PC-3 (cell line): ENCODE measurements at regions not wholly inside any gene's neighbourhood (a gene's known extent, or its start where the extent isn't known, plus 50 kb on each side); places are given as distances from the start of the nearest gene placed in this dataset.

Experiments
- ATAC-seq: fragments of 200-7000 bp; cut with Tn5 transposase; 2 replicates; pipeline ENCODE4 v1.9.1; 2020; ENCODE audit warnings: mild to moderate bottlenecking, moderate library complexity
- BruUV-seq: library from RNA; stranded (reverse); fragments of 400-500 nt; replicated peaks from 2 replicates; lab custom pipeline; 2021; lab: Mats Ljungman, UMichigan
- CTCF ChIA-PET: fragments of 300-600 bp; sonication (Branson Sonifier 250); formaldehyde crosslinking; loops from one replicate; lab custom pipeline; 2022; ENCODE audit warnings: antibody characterized with exemption; lab: Charles Lee
- POLR2A ChIA-PET: fragments of 300-600 bp; sonication (Branson Sonifier 250); formaldehyde crosslinking; loops from one replicate; lab custom pipeline; 2022; ENCODE audit warnings: antibody characterized with exemption; ENCODE audit not compliant: unreplicated experiment; lab: Charles Lee
- DNase-seq: peaks from one replicate; pipeline ENCODE4 v3.0.0-alpha.2; 2015
- H2AFZ ChIP-seq: fragments of 300-600 bp; sonication (generic); 2 replicates; pipeline ENCODE4 v1.6.0; 2016; ENCODE audit warnings: antibody characterized with exemption, low read length
- H3F3A ChIP-seq: fragments of 300-600 bp; sonication (generic); one replicate; pipeline ENCODE4 v1.6.0; 2017; ENCODE audit warnings: antibody characterized with exemption, low read length, control low read depth, mild to moderate bottlenecking; ENCODE audit not compliant: unreplicated experiment
- H3K27ac ChIP-seq: fragments of 300-600 bp; sonication (generic); 2 replicates; pipeline ENCODE4 v1.5.1; 2016; ENCODE audit warnings: mild to moderate bottlenecking, low read length
- H3K27me3 ChIP-seq: fragments of 300-600 bp; sonication (generic); 2 replicates; pipeline ENCODE4 v1.6.1; 2016; ENCODE audit warnings: low read length, mixed read lengths
- H3K36me3 ChIP-seq: fragments of 300-600 bp; sonication (generic); 2 replicates; pipeline ENCODE4 v1.6.1; 2016; ENCODE audit warnings: low read depth, mixed run types, low read length, mixed read lengths
- H3K4me1 ChIP-seq: fragments of 300-600 bp; sonication (generic); 2 replicates; pipeline ENCODE4 v1.5.1; 2016; ENCODE audit warnings: low read length; ENCODE audit not compliant: insufficient read depth
- H3K4me2 ChIP-seq: fragments of 300-600 bp; sonication (generic); 2 replicates; pipeline ENCODE4 v1.6.0; 2016; ENCODE audit warnings: low read length
- H3K4me3 ChIP-seq: fragments of 300-600 bp; sonication (generic); 2 replicates; pipeline ENCODE4 v1.5.1; 2016; ENCODE audit warnings: mild to moderate bottlenecking, low read length, mixed read lengths
- H3K79me2 ChIP-seq: fragments of 300-600 bp; sonication (generic); 2 replicates; pipeline ENCODE4 v1.6.1; 2017; ENCODE audit warnings: low read length, mixed read lengths
- H3K9ac ChIP-seq: fragments of 300-600 bp; sonication (generic); 2 replicates; pipeline ENCODE4 v1.6.0; 2016; ENCODE audit warnings: mild to moderate bottlenecking, low read length
- H3K9me2 ChIP-seq: fragments of 300-600 bp; sonication (generic); replicated peaks from 2 replicates; pipeline ENCODE4 v1.6.1; 2016; ENCODE audit warnings: mixed run types, low read length, mixed read lengths
- H3K9me3 ChIP-seq: fragments of 300-600 bp; sonication (generic); 2 replicates; pipeline ENCODE4 v1.6.1; 2016; ENCODE audit warnings: low read length, mixed read lengths
- H4K20me1 ChIP-seq: fragments of 300-600 bp; sonication (generic); 2 replicates; pipeline ENCODE4 v1.6.1; 2016; ENCODE audit warnings: low read length, mixed read lengths
- EZH2 ChIP-seq: fragments of 300-600 bp; sonication (generic); IDR thresholded peaks from one replicate; pipeline ENCODE4 v1.6.1; 2017; ENCODE audit warnings: antibody characterized with exemption, mild to moderate bottlenecking, low read length; ENCODE audit not compliant: unreplicated experiment
- EZH2phosphoT487 ChIP-seq: fragments of 300-600 bp; sonication (generic); IDR thresholded peaks from 2 replicates; pipeline ENCODE4 v1.6.1; 2018; ENCODE audit warnings: mild to moderate bottlenecking, antibody characterized with exemption, low read length, borderline replicate concordance
- intact Hi-C: fragments of 100-400 bp; cut with micrococcal nuclease; formaldehyde crosslinking; loops from 2 replicates; pipeline ENCODE4 v1.9.0; 2023
- TF ChIP-seq, protein P1 (sequence below): fragments of 300-600 bp; sonication (generic); conservative IDR thresholded peaks from 2 replicates; pipeline ENCODE4 v1.5.1; 2017; ENCODE audit warnings: antibody characterized with exemption, low read depth, mild to moderate bottlenecking, low read length

DNA sequence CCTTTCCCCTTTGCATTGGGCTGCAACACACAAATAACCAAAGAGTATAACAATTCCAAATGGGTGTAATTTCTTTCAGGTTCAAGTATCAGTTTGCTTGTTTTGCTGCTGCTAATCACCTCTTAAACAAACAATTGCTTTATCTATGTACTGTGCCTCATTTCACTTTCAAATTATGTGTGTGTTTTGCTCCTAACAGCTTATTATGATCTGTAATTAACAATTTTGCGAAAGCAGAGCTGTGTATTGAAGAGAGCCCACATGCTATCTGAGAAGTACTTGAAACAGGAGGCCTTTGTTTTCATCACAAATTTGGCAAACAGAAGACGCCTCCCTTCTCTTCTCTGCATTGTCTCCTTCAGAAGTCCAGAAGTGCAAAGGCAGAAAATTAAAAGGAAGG is 312.0 kb downstream of the TLE1 start:
- H3K9me3 ChIP-seq, result no peaks in the 10 kb centered on the region
- BruUV-seq, result no TSS peak
- CTCF ChIA-PET, result no interaction called here

DNA sequence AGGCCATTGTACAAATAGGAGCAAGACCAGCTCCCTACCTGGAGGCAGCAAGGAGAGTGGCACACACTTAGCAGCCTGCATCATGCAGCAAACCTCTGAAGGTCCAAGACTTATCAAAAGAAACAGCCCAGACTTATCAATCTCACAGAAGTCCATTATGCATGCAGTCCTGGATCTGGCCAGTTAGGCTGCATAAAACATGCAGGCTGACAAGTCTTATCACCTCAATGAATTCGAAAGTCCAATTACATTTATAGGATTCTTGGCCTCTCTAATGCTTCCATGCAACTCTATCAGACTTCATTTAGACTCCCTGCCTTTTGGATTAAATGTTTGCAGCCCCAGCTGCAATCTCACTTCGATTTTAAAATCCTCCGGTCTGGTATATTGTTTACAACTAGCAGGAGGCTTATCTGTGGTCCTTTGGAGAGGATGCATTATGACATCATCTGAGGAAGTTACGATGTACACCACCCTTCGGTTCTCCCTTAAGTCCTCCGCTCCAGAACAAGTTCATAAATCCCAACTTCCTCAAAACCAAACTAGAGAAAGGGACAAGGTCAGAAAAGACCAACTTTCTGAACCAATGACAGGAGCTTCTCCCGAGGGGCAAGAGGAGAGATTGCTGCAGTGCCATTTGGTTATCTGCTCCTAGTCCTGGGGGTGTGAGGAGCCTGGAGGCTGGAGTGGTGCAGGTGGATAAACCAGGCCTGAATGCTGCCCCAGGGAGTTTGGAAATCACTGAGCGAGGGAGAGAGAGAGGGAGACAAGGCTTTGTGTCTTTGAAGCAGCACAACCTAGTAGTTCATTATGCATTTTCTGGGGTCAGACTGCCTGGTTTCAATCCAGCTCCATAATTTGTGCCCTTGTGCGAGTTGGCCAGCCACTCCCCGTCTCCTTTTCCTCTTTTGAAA is 313.9 kb downstream of the TLE1 start:
- no peaks in the 10 kb centered on the region for H3K36me3 ChIP-seq
- H3K9me2 ChIP-seq, result no peaks in the 10 kb centered on the region
- H3K9ac ChIP-seq, result no peak overlapping the region
- H3K4me2 ChIP-seq, result no peak overlapping the region
- ChIA-PET CTCF (no interaction called here), POLR2A (no interaction called here)
- TF ChIP-seq EZH2phosphoT487, result no peak
- TF ChIP-seq, protein P1, sequence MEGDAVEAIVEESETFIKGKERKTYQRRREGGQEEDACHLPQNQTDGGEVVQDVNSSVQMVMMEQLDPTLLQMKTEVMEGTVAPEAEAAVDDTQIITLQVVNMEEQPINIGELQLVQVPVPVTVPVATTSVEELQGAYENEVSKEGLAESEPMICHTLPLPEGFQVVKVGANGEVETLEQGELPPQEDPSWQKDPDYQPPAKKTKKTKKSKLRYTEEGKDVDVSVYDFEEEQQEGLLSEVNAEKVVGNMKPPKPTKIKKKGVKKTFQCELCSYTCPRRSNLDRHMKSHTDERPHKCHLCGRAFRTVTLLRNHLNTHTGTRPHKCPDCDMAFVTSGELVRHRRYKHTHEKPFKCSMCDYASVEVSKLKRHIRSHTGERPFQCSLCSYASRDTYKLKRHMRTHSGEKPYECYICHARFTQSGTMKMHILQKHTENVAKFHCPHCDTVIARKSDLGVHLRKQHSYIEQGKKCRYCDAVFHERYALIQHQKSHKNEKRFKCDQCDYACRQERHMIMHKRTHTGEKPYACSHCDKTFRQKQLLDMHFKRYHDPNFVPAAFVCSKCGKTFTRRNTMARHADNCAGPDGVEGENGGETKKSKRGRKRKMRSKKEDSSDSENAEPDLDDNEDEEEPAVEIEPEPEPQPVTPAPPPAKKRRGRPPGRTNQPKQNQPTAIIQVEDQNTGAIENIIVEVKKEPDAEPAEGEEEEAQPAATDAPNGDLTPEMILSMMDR, result no peak
- TF ChIP-seq EZH2, result no peak
- H3F3A ChIP-seq, result no peaks in the 10 kb centered on the region
- no peak for ATAC-seq
- no peaks in the 10 kb centered on the region for H3K27me3 ChIP-seq
- no peak for DNase-seq
- H3K9me3 ChIP-seq, result no peaks in the 10 kb centered on the region
- no peak overlapping the region for H3K27ac ChIP-seq
- no TSS peak for BruUV-seq
- no peaks in the 10 kb centered on the region for H3K79me2 ChIP-seq
- no peaks in the 10 kb centered on the region for H3K4me1 ChIP-seq
- no peaks in the 10 kb centered on the region for H4K20me1 ChIP-seq
- no peak overlapping the region for H2AFZ ChIP-seq
- intact Hi-C loops, result no loop called here
- H3K4me3 ChIP-seq, result no peak overlapping the region

More for the DNA sequence above, 312.0 kb downstream of the TLE1 start:
- TF ChIP-seq EZH2 (no peak), EZH2phosphoT487 (no peak)
- Histone ChIP-seq H3K9ac (no peak overlapping the region), H3K79me2 (no peaks in the 10 kb centered on the region), H2AFZ (no peak overlapping the region), H4K20me1 (no peaks in the 10 kb centered on the region), H3K27ac (no peak overlapping the region), H3K4me1 (no peaks in the 10 kb centered on the region; the same call in 1 of the 2 replicates), H3F3A (no peaks in the 10 kb centered on the region), H3K27me3 (no peaks in the 10 kb centered on the region), H3K4me2 (no peak overlapping the region), H3K4me3 (no peak overlapping the region), H3K9me2 (no peaks in the 10 kb centered on the region), H3K36me3 (no peaks in the 10 kb centered on the region)
- POLR2A ChIA-PET, result no interaction called here
- intact Hi-C loops, result no loop called here
- ATAC-seq, result no peak
- no peak for DNase-seq

DNA sequence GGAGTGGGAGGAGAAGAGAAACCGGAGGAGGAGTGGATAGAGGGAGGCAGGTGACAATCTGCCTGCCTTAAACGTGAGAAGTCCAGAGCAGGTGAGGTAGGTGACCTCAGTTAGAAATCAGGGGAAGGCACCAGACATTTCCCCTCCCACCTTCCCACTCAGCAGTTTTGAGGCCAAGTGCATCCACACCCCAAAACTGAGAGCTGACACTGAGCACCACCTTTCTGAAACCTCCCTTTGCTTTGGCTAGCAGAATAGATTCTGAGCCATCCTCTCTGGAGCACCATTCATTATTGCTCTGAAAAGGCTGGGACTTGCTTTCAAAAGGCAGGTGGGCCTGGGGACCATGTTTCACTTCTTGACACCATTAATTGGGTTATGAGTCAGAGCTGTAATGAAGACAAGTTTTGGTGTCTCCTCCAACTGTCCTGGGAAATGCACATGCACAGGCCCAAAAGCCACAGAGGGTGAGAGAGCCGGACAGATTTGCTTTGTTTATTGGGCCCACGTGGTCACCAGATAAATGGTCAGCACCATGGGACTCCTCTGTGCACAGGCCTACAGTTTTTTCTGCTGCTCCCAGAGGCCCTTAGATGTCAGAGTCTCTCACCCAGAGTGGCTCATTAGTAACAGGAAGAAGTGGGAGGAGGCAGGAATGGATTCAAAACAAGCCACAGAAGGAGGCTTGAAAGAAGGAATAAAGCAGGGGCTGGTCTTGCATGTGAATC is 314.7 kb downstream of the TLE1 start:
- CTCF ChIA-PET, result no interaction called here
- H3K27ac ChIP-seq, result no peak overlapping the region
- no peaks in the 10 kb centered on the region for H3K79me2 ChIP-seq
- BruUV-seq, result no TSS peak
- no peak overlapping the region for H3K4me2 ChIP-seq
- no peaks in the 10 kb centered on the region for H3K9me2 ChIP-seq
- no peaks in the 10 kb centered on the region for H4K20me1 ChIP-seq
- no peak overlapping the region for H2AFZ ChIP-seq
- ATAC-seq (no peak), DNase-seq (no peak)
- H3K27me3 ChIP-seq, result no peaks in the 10 kb centered on the region
- H3K4me1 ChIP-seq, result no peaks in the 10 kb centered on the region
- TF ChIP-seq EZH2 (no peak), EZH2phosphoT487 (no peak)
- TF ChIP-seq, protein P1, result no peak
- H3K36me3 ChIP-seq, result no peaks in the 10 kb centered on the region
- H3K9me3 ChIP-seq, result no peaks in the 10 kb centered on the region
- H3K4me3 ChIP-seq, result no peak overlapping the region
- intact Hi-C loops, result no loop called here
- H3K9ac ChIP-seq, result no peak overlapping the region
- POLR2A ChIA-PET, result no interaction called here
- H3F3A ChIP-seq, result no peaks in the 10 kb centered on the region
